Upper lobe of left lung (tissue), 4 donors: ENCODE measurements at regions not wholly inside any gene's neighbourhood (a gene's known extent, or its start where the extent isn't known, plus 50 kb on each side); places are given as distances from the start of the nearest gene placed in this dataset.

Experiments used
- CTCF ChIP-seq, 6 experiments: fragments of 450-650 bp in 4 of 6; fragments of 200-600 bp in 2 of 6; sonication (generic) in 2 of 6; IDR thresholded peaks; one replicate each; pipeline ENCODE4 v1.5.1; 2016 to 2019; ENCODE audit warnings: antibody characterized with exemption in 6 of 6
- EP300 ChIP-seq, 4 donors: sonication (generic); formaldehyde crosslinking; IDR thresholded peaks; one replicate each; pipeline ENCODE4 v1.5.1; 2017; ENCODE audit warnings: antibody characterized with exemption in 4 of 4, control low read depth in 2 of 4
- POLR2A ChIP-seq, 4 donors: fragments of 450-650 bp; IDR thresholded peaks; one replicate each; pipeline ENCODE4 v1.5.1; 2016 to 2017; ENCODE audit warnings: antibody characterized with exemption in 4 of 4, mild to moderate bottlenecking in 2 of 4
- POLR2AphosphoS5 ChIP-seq, 2 donors: sonication (generic); formaldehyde crosslinking; IDR thresholded peaks; one replicate each; pipeline ENCODE4 v1.5.1; 2017; ENCODE audit warnings: antibody characterized with exemption in 2 of 2

GRCh38 chr2:146455325-146455724, 1389.5 kb upstream of the ACVR2A start:
- TF ChIP-seq CTCF (IDR thresholded peaks at IDR 0.05) (no peak), POLR2A (IDR thresholded peaks at IDR 0.05) (no peak), POLR2AphosphoS5 (IDR thresholded peaks at IDR 0.05) (no peak), EP300 (IDR thresholded peaks at IDR 0.05) (no peak)
